ENCODE measurements at regions not wholly inside any gene's neighbourhood (a gene's known extent, or its start where the extent isn't known, plus 50 kb on each side); places are given as distances from the start of the nearest gene placed in this dataset.
"Not testable (repeated sequence)": the region's sequence is repeated elsewhere in the genome, so short reads cannot be mapped to it uniquely, and the experiment has no call there.

GRCh38 chr16:51831595-51832367, 680.7 kb upstream of the SALL1 start:
- H3K4me3 ChIP-seq: no peak overlapping the region
- intact Hi-C loops (cut with DNase I; ENCODE audit: low total_unique reads): no loop called here
- DNase-seq: no peak
- no peaks in the 10 kb centered on the region for H3K27me3 ChIP-seq
- no peaks in the 10 kb centered on the region for H3K36me3 ChIP-seq
- no peaks in the 10 kb centered on the region for H3K4me1 ChIP-seq
- no peak overlapping the region for H3K27ac ChIP-seq
- TF ChIP-seq POLR2A (IDR thresholded peaks at IDR 0.05) (no peak), CTCF (IDR thresholded peaks at IDR 0.05) (no peak)
- H3K9me3 ChIP-seq: no peaks in the 10 kb centered on the region

- H3K27ac ChIP-seq; DNase-seq; intact Hi-C loops (cut with DNase I; ENCODE audit: low total_unique reads); H3K27me3 ChIP-seq; H3K9me3 ChIP-seq; H3K36me3 ChIP-seq; H3K4me1 ChIP-seq; H3K4me3 ChIP-seq: not testable (repeated sequence)
These were observed 680.0 kb upstream of the SALL1 start for GRCh38 chr16:51831034-51831433.

GRCh38 chr16:51825779-51826178, 674.7 kb upstream of the SALL1 start:
- TF ChIP-seq POLR2A (IDR thresholded peaks at IDR 0.05) (no peak), CTCF (IDR thresholded peaks at IDR 0.05) (no peak)
- intact Hi-C loops (cut with DNase I; ENCODE audit: low total_unique reads): no loop called here

GRCh38 chr16:51822471-51822870, 671.4 kb upstream of the SALL1 start:
- H3K4me1 ChIP-seq: no peaks in the 10 kb centered on the region
- no peak for TF ChIP-seq POLR2A (IDR thresholded peaks at IDR 0.05)
- TF ChIP-seq CTCF (IDR thresholded peaks at IDR 0.05): no peak
- no peak overlapping the region for H3K27ac ChIP-seq
- no peaks in the 10 kb centered on the region for H3K27me3 ChIP-seq
- no peak for DNase-seq
- H3K36me3 ChIP-seq: no peaks in the 10 kb centered on the region
- H3K9me3 ChIP-seq: no peaks in the 10 kb centered on the region
- H3K4me3 ChIP-seq: no peak overlapping the region
- intact Hi-C loops (cut with DNase I; ENCODE audit: low total_unique reads): no loop called here

More at GRCh38 chr16:51825779-51826178, 674.7 kb upstream of the SALL1 start:
- no peaks in the 10 kb centered on the region for H3K27me3 ChIP-seq
- no peak overlapping the region for H3K27ac ChIP-seq
- no peak for DNase-seq
- no peaks in the 10 kb centered on the region for H3K36me3 ChIP-seq
- H3K9me3 ChIP-seq: no peaks in the 10 kb centered on the region
- H3K4me3 ChIP-seq: no peak overlapping the region
- no peaks in the 10 kb centered on the region for H3K4me1 ChIP-seq

- Histone ChIP-seq H3K27ac (no peak overlapping the region), H3K4me3 (no peak overlapping the region), H3K9me3 (no peaks in the 10 kb centered on the region), H3K27me3 (no peaks in the 10 kb centered on the region), H3K4me1 (no peaks in the 10 kb centered on the region), H3K36me3 (no peaks in the 10 kb centered on the region)
- intact Hi-C loops (cut with DNase I; ENCODE audit: low total_unique reads): no loop called here
- no peak for DNase-seq
- TF ChIP-seq CTCF (IDR thresholded peaks at IDR 0.05): no peak
- no peak for TF ChIP-seq POLR2A (IDR thresholded peaks at IDR 0.05)
These were observed 670.5 kb upstream of the SALL1 start for GRCh38 chr16:51821527-51821926.

Measured in uterus (tissue), 3 donors.